Fibroblast of lung (primary cell): ENCODE measurements at regions not wholly inside any gene's neighbourhood (a gene's known extent, or its start where the extent isn't known, plus 50 kb on each side); places are given as distances from the start of the nearest gene placed in this dataset.

ENCODE experiments used
- DNase-seq, 2 donors: peaks; one replicate each; pipeline versions ENCODE4 v3.0.0 to v3.0.0-alpha.2; 2010; ENCODE audit warnings: low read depth in 2 of 2
- H2AFZ ChIP-seq: 2 replicates; pipeline ENCODE4 v1.5.1; 2012; ENCODE audit warnings: low read length, control low read depth, inconsistent platforms
- H3K27ac ChIP-seq: 2 replicates; pipeline ENCODE4 v1.5.1; 2011; ENCODE audit warnings: low read length, control low read depth; ENCODE audit not compliant: insufficient read depth
- H3K27me3 ChIP-seq: 2 replicates; pipeline ENCODE4 v1.5.1; 2011; ENCODE audit warnings: mild to moderate bottlenecking, low read length; ENCODE audit not compliant: control insufficient read depth, insufficient read depth
- H3K36me3 ChIP-seq: 2 replicates; pipeline ENCODE4 v1.5.1; 2011; ENCODE audit warnings: low read length; ENCODE audit not compliant: control insufficient read depth, insufficient read depth
- H3K4me1 ChIP-seq: 2 replicates; pipeline ENCODE4 v1.5.1; 2011; ENCODE audit warnings: low read length; ENCODE audit not compliant: control insufficient read depth, insufficient read depth; ENCODE audit errors: extremely low read depth
- H3K4me2 ChIP-seq: 2 replicates; pipeline ENCODE4 v1.5.1; 2011; ENCODE audit warnings: low read length, control low read depth; ENCODE audit not compliant: insufficient read depth; ENCODE audit errors: extremely low read depth
- H3K4me3 ChIP-seq, 4 experiments: fragments of 200-600 bp in 1 of 4; sonication (generic) in 1 of 4; replicated peaks in 1 of 4; 2 replicates each; pipeline ENCODE4 v1.5.1; 2011 to 2016; ENCODE audit warnings: low read length in 4 of 4, low read depth in 3 of 4, mild to moderate bottlenecking in 3 of 4, control low read depth in 2 of 4, inconsistent platforms in 1 of 4, mixed read lengths in 1 of 4; ENCODE audit not compliant: insufficient read depth in 1 of 4; ENCODE audit errors: control extremely low read depth in 1 of 4
- H3K79me2 ChIP-seq: 2 replicates; pipeline ENCODE4 v1.5.1; 2012; ENCODE audit warnings: mild to moderate bottlenecking, low read length, inconsistent platforms; ENCODE audit not compliant: control insufficient read depth, insufficient read depth
- H3K9ac ChIP-seq: 2 replicates; pipeline ENCODE4 v1.5.1; 2011; ENCODE audit warnings: mild to moderate bottlenecking, low read length, control low read depth; ENCODE audit not compliant: insufficient read depth
- H3K9me3 ChIP-seq: 2 replicates; pipeline ENCODE4 v1.5.1; 2012; ENCODE audit warnings: low read depth, low read length; ENCODE audit not compliant: control insufficient read depth, insufficient read depth
- H4K20me1 ChIP-seq: 2 replicates; pipeline ENCODE4 v1.5.1; 2011; ENCODE audit warnings: low read length; ENCODE audit not compliant: control insufficient read depth, insufficient read depth; ENCODE audit errors: extremely low read depth
- EZH2 ChIP-seq: IDR thresholded peaks from 2 replicates; pipeline ENCODE4 v1.5.1; 2012; ENCODE audit warnings: low read length, control low read depth, mild to moderate bottlenecking; ENCODE audit errors: missing control alignments
- TF ChIP-seq, protein P1 (sequence below), 2 donors: IDR thresholded peaks in 1 of 2; conservative IDR thresholded peaks in 1 of 2; 1 replicate in 1 of 2; 2 replicates in 1 of 2; pipeline ENCODE4 v1.5.1; 2011 to 2012; ENCODE audit warnings: low read length in 2 of 2, control low read depth in 1 of 2, inconsistent platforms in 1 of 2, low read depth in 1 of 2, mild to moderate bottlenecking in 1 of 2

DNA sequence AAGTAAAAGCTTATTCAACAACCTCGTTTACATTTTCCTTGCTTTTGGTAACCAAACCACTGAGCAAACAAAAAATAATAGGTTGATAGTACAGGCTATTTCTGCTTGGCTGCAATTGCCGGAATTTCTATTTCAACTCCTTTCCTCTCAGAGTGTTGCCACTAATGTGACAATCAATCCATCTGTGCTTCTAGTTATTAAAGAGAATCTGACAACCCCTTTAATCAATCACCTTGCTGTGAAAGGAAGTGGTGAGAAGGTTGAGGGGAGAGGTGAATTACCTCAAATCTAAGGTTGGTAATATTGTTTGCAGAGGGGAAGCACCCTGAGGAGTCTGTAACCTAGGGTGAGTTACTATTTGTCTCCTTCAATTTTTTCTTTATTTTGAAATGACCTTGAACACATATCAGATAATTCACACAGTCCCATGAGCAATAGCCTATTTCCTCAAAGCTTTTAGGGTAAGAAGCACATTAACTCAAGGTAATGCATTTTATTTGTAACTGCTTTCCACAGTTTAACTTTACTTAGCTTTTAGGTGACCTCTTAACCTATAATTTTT is 603.4 kb downstream of the MMUT start:
- H3K4me2 ChIP-seq, result no peak overlapping the region
- no peaks in the 10 kb centered on the region for H3K36me3 ChIP-seq
- H4K20me1 ChIP-seq, result no peaks in the 10 kb centered on the region
- no peaks in the 10 kb centered on the region for H3K79me2 ChIP-seq
- H3K27ac ChIP-seq, result no peak overlapping the region
- no peaks in the 10 kb centered on the region for H3K9me3 ChIP-seq
- no peaks in the 10 kb centered on the region for H3K4me1 ChIP-seq
- no peak for DNase-seq
- no peaks in the 10 kb centered on the region for H3K27me3 ChIP-seq
- H3K4me3 ChIP-seq, result no peak overlapping the region
- TF ChIP-seq, protein P1, sequence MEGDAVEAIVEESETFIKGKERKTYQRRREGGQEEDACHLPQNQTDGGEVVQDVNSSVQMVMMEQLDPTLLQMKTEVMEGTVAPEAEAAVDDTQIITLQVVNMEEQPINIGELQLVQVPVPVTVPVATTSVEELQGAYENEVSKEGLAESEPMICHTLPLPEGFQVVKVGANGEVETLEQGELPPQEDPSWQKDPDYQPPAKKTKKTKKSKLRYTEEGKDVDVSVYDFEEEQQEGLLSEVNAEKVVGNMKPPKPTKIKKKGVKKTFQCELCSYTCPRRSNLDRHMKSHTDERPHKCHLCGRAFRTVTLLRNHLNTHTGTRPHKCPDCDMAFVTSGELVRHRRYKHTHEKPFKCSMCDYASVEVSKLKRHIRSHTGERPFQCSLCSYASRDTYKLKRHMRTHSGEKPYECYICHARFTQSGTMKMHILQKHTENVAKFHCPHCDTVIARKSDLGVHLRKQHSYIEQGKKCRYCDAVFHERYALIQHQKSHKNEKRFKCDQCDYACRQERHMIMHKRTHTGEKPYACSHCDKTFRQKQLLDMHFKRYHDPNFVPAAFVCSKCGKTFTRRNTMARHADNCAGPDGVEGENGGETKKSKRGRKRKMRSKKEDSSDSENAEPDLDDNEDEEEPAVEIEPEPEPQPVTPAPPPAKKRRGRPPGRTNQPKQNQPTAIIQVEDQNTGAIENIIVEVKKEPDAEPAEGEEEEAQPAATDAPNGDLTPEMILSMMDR (conservative IDR thresholded peaks at IDR 0.05 in 1 of 2, IDR thresholded peaks at IDR 0.05 in 1 of 2; ENCODE audit: low read depth in 1 of 2, low read length in 2 of 2), result no peak
- no peak for TF ChIP-seq EZH2
- no peak overlapping the region for H2AFZ ChIP-seq
- no peak overlapping the region for H3K9ac ChIP-seq

- no peak overlapping the region for H3K9ac ChIP-seq
- H3K36me3 ChIP-seq, result no peaks in the 10 kb centered on the region
- TF ChIP-seq EZH2, result no peak
- TF ChIP-seq, protein P1 (conservative IDR thresholded peaks at IDR 0.05 in 1 of 2, IDR thresholded peaks at IDR 0.05 in 1 of 2; ENCODE audit: low read depth in 1 of 2, low read length in 2 of 2), result no peak
- H4K20me1 ChIP-seq, result no peaks in the 10 kb centered on the region
- H3K4me1 ChIP-seq, result no peaks in the 10 kb centered on the region
- DNase-seq, result no peak
- no peak overlapping the region for H2AFZ ChIP-seq
- H3K27me3 ChIP-seq, result no peaks in the 10 kb centered on the region
- no peaks in the 10 kb centered on the region for H3K79me2 ChIP-seq
- H3K9me3 ChIP-seq, result no peaks in the 10 kb centered on the region
- no peak overlapping the region for H3K4me2 ChIP-seq
- H3K4me3 ChIP-seq, result no peak overlapping the region
- no peak overlapping the region for H3K27ac ChIP-seq
Measured at GRCh38 chr6:48845219-48845618, 617.8 kb downstream of the MMUT start.

GRCh38 chr6:48844696-48845095 is 618.4 kb downstream of the MMUT start:
- Histone ChIP-seq H3K36me3 (no peaks in the 10 kb centered on the region), H2AFZ (no peak overlapping the region), H3K9ac (no peak overlapping the region), H3K4me1 (no peaks in the 10 kb centered on the region), H3K79me2 (no peaks in the 10 kb centered on the region), H4K20me1 (no peaks in the 10 kb centered on the region), H3K9me3 (no peaks in the 10 kb centered on the region), H3K27ac (no peak overlapping the region), H3K4me2 (no peak overlapping the region), H3K4me3 (no peak overlapping the region), H3K27me3 (no peaks in the 10 kb centered on the region)
- DNase-seq, result no peak
- no peak for TF ChIP-seq EZH2
- TF ChIP-seq, protein P1 (conservative IDR thresholded peaks at IDR 0.05 in 1 of 2, IDR thresholded peaks at IDR 0.05 in 1 of 2; ENCODE audit: low read depth in 1 of 2, low read length in 2 of 2), result no peak
